ENCODE measurements at regions not wholly inside any gene's neighbourhood (a gene's known extent, or its start where the extent isn't known, plus 50 kb on each side); places are given as distances from the start of the nearest gene placed in this dataset.

- TF ChIP-seq CTCF (IDR thresholded peaks at IDR 0.05; ENCODE audit: low read depth, low read length) (no peak), EZH2phosphoT487 (IDR thresholded peaks at IDR 0.05; ENCODE audit: low read depth) (no peak)
Measured at GRCh38 chr3:95506174-95506573, 1308.2 kb upstream of the EPHA6 start.
